ENCODE measurements at regions not wholly inside any gene's neighbourhood (a gene's known extent, or its start where the extent isn't known, plus 50 kb on each side); places are given as distances from the start of the nearest gene placed in this dataset.

- no peak for DNase-seq
These were observed 259.6 kb upstream of the RRP15 start for GRCh38 chr1:218025454-218025853.

GRCh38 chr1:218027152-218027551, 257.9 kb upstream of the RRP15 start:
- DNase-seq = no peak

- no peak for DNase-seq
These were observed 254.2 kb upstream of the RRP15 start for GRCh38 chr1:218030846-218031245.

DNA sequence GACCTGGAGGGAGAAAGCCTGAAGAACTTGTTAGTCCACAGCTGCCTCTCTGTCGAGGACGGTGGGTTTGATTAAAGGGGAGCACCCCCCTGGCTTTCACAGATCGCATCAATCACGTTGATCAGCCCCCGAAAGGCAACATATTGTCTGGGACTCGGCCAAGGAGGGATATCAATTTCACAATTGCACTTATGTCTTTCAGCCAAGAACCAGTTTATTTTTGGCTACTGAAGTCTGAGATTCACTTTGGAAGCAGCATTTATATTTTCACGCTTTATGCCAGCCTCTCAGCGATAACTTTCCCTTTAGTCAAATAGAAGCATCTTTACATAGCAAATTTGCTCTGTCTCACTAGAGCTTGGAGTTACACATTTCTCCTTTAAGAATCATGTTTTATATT, 253.2 kb upstream of the RRP15 start:
- peak; percentile 4 for DNase-seq

DNA sequence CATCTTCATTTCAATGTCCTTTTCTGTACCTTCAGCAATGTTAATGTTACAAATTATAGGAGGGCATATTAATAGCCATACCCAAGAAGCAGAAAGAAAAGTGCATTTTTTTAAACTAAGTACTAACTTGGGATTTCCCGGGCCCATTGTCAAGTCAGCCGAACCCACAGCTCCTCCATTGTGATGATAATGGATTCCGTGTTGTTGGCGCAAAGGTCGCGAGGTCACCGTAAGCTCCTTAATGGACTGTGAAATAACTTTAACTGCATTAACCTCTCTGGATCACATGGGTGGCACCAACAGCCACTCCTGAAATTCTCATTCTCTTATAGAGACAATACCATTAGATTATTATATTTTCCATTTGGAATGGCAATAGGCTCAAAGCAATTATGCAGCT, 250.6 kb upstream of the RRP15 start:
- no peak for DNase-seq

GRCh38 chr1:218048828-218049420, 236.2 kb upstream of the RRP15 start:
- no peak for DNase-seq

DNA sequence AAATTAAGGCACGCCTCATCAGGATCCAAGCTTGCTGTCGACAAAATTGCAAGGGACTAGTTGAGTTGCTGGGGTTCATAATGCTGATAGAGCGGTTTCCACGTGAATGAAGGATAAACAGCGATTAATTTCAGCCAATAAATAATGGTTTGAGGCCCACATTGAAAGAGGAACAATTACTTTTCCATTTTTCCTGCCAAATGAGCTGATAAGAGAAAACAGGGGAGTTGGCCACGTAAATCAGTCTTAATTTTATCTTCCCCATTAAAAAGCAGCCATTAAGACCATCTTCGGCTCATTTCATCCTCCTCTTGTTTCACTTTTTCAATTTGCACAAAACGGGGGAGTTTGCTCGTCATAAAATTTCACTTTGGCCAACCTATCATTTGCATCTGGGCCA, 235.5 kb upstream of the RRP15 start:
- no peak for DNase-seq

- no peak for DNase-seq
These were observed 226.4 kb upstream of the RRP15 start for GRCh38 chr1:218058730-218059129.

GRCh38 chr1:218064426-218064825, 220.7 kb upstream of the RRP15 start:
- no peak for DNase-seq

DNA sequence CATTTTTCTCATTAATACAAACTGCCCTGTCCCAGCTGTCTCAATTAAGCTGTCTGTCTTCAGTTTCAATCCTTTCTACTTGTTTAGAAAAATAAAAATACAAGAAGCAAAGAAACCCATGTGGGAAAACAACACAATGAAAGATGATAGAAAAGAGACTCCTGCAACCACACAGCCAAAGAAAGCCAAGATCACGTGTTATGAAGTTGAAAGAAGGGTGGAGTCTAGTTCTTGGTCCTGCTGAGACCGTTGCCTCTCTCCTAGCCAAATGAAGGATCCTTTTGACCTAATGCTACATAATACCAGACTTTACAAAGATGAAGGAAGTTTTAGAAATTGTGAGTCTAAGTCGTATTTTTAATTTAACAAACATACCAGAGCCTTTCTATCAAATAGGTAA, 218.8 kb upstream of the RRP15 start:
- no peak for DNase-seq

- DNase-seq = no peak
These were observed 216.9 kb upstream of the RRP15 start for GRCh38 chr1:218068241-218068640.

DNA sequence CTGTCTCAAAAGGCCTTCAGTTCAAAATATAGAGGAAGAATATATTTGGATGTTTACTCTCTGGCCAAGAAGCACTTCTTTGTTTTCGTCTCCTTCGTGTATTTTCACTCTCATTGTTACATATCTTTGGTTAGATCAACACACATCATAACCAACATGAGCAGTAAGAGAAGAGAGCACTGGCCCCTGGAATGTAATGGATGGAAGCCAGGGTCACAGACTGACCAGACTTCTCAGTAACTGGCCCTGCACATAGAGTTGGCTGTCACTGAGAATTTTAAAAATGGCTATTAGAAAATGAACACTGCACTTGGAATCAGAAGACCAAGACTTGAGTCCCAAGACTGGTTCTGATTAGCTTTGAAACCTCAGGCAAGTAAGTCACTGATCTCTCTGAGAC, 215.9 kb upstream of the RRP15 start:
- DNase-seq = no peak

DNA sequence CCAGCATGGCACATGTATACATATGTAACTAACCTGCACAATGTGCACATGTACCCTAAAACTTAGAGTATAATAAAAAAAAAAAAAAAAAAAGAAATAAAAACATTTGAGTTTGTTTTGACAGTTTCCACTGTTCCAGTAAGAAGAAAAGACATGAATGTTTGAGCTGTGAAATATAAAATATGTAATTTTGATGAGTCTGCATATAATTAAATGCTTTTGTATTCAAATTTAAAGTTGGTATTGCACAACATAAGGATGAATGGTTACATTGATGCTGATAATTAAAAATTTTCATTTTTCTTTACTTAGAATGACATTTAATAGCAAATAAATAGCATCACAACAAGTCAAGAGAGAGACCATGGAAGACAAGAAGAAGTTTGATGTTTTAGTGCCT, 212.0 kb upstream of the RRP15 start:
- no peak for DNase-seq

DNA sequence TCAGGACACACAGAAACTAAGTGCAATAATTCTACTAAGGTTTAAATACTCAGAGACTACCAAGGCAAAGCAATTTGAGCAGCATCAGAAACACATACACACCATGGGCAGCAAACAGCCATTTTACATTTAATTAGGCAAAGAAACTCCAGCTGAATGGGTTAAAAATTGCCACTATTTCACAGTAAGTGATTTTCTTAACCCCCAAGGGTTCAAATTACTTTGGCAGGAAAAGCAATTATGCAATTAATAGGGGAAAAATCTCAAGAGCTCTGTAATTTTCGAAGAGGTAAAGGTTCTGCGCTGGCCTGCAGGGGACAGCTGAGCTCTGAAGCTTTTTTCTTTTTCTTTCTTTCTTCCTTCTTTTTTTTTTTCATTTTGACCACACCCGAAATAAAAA, 206.2 kb upstream of the RRP15 start:
- no peak for DNase-seq

GRCh38 chr1:218079347-218079746, 205.7 kb upstream of the RRP15 start:
- no peak for DNase-seq

DNA sequence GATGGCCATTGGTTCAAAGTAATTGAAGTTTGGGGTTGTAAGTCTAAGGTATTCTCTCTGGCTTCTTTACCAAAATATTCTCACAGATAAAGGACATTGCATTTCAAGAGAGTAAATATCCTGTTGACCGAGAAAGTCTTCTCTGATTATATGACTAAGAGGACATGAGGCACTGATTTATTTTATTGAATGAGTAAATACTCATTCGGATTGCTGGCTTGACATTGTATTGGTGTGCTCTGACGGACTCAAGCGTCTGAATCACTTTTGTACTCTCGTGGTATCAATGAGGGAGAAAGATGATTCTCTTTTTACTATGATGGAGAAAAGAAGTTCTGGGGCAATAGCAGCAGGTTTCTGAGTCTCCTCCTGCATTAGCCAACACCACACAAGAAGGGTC, 205.3 kb upstream of the RRP15 start:
- DNase-seq = no peak

GRCh38 chr1:218080863-218081262, 204.2 kb upstream of the RRP15 start:
- no peak for DNase-seq

DNA sequence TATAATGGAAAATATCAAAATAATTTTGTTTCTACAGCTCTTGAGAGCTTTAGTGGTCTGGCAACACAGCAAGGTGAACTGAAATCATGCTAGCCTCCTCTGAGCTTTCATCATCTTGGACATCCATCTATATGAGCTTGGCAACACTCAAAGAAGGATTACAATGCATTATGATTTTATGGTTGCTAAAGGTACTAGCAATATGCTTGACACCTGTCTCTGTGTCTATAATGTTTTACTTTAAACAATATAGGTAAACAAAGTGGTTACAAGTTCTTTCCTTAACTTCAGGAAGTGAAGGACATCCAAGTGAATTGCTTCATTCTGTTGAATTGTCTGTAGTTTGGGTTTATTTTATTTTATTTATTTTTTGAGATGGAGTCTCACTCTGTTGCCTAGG, 203.7 kb upstream of the RRP15 start:
- DNase-seq = no peak

DNA sequence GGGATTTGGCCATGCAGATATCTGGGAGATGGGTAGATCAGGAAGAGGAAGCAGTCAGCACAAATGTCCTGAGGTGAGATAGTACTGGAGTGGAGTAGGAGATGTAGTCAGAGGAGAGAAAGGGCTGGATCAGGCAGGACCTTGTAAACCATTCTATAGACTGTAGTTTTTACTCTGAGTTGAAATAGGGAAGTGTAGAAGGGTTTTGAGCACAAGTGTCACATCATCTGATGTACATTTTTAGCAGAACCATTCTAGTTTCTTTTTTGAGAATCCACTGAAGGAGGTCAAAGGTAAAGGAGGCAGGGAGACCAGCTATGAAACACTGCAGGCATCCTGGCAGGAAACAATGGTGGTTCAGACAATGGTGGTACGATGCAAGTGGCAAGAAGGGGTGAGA, 194.6 kb upstream of the RRP15 start:
- DNase-seq = no peak

- no peak for DNase-seq
These were observed 183.7 kb upstream of the RRP15 start for GRCh38 chr1:218101409-218101808.

DNA sequence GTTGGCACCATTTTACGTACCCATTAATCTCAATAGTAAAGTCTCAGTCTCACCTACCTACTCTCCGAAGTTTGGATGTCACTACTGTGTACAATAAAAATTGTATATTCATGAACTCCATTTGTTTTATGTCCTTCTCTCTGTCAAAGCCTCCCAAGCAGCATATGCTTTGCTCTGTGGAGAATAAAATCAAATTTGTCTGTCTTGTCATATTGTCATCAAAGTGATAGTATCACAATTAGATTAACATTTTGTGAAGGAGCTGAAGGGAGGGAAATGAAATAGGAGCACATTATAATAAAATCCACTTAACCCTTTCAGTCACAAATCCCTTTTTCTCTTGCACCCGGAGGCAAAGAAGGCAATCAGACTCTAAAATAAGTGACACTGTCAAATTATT, 177.1 kb upstream of the RRP15 start:
- DNase-seq = no peak

DNA sequence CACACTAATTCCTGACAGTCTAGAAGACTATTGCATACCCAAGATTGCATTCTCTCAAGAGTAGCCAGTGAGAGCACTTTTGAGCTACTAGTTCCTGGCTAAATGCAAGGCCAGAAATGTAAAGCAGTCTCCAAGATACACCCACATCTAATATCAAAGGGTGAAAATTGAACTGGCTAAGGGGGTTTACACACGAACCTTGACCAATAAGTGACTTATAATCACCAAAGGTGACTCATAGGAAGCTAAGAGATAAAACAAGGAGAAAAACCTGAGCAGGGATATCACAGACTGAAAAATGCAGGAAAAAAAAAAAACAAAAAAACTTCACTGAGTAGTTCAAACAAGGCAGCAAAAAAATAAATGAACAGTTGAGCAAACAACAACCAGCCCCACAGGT, 172.2 kb upstream of the RRP15 start:
- DNase-seq = no peak

DNA sequence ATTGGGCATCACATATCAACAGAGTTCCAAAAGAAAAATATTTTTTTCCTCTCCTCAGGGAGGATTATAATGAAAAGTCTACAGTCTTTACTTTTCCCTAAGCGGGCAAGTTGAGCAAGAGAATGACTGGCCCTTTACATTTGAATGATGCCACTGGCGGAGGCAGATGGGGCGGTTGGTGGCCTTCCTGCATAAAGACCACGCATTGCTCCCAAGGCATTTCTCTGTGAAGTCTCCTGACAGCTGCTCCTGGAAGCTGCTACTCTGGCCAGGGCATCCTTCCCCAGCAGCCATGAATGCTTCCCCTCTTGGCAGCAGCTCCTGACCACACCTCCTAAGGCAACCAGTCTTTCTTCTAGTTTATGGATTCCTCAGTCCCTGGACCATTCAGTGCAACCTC, 161.1 kb upstream of the RRP15 start:
- DNase-seq = no peak

- no peak for DNase-seq
These were observed 149.7 kb upstream of the RRP15 start for GRCh38 chr1:218135371-218135770.

DNA sequence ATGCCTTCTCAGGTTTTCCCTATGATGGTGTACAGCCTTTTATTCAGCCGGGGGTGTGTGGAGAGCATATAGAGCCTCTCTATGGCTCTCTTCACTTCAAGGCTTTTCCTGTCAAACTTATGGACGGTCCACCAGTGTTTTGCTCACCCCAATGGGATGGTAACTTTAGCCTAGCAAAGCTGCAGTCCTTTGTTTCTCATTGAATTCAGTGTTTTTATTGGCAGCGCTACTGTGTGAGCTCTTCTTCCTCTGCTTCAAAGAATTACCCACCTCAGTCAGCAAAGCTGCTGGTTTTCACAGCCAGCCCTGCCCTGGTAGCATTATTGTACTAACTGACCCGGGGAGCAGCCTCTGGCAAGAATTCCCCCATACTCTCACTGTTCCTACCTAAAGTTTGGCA, 145.3 kb upstream of the RRP15 start:
- DNase-seq = no peak

DNA sequence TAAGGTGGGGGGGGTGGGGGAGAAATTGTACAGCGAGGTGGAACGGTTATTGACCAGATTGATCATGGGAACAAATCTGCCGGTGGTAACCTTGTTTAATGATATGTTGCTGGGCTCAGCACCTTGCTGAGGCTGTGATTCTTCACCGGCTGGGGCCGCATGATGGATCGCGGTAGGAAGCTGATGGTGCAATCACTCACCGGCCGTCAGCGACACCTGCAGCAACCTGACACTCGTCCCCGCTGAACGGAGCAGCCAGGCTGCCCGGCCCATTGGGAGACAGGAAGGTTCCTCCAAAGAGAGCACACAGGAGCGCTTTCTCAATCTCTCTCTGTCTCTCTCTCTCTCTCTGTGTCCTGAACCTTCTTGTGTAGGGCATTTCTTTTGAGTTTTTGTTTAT, 128.5 kb upstream of the RRP15 start:
- no peak for DNase-seq

Data from NCI-H1092 (cell line).